ENCODE measurements at regions not wholly inside any gene's neighbourhood (a gene's known extent, or its start where the extent isn't known, plus 50 kb on each side); places are given as distances from the start of the nearest gene placed in this dataset.

DNA sequence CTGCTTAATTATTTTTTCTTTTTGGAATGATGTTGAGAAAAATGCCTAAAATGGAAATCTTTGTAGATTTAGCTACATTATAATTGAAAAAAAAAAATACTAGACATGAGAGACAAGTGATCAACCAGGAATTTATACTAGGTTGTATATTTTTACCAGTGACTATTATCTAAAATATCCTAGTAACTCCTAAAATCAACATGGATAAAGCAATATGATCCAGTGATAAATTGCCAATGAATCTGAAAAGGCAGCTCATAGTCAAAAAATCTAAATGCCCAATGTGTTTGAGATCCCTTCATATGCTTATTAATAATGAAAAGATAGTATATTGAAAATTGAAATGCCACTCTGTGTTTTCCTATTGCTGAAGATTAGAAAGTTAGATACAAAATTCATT is 778.2 kb downstream of the MTRR start:
- H2AFZ ChIP-seq (ENCODE audit: control insufficient read depth, low read depth, low read length) = no peak overlapping the region
- no peaks in the 10 kb centered on the region for H4K20me1 ChIP-seq (ENCODE audit: control insufficient read depth, insufficient read depth)
- SMC1A ChIA-PET (ENCODE audit: uncharacterized antibody, unreplicated experiment) = no interaction called here
- DNase-seq (ENCODE audit: low read depth, low spot score) (no peak), FAIRE-seq (no peak), ATAC-seq (no peak)
- no peak overlapping the region for H3K4me2 ChIP-seq (ENCODE audit: control insufficient read depth, insufficient read depth)
- intact Hi-C loops (cut with micrococcal nuclease; ENCODE audit: unreplicated experiment) (no loop called here), in situ Hi-C loops (cut with MboI) (no loop called here)
- H3K27ac ChIP-seq (ENCODE audit: control insufficient read depth, insufficient read depth) = no peak overlapping the region
- no peaks in the 10 kb centered on the region for H3K9me3 ChIP-seq (replicated peaks; ENCODE audit: control insufficient read depth, insufficient read depth, low read length)
- BruUV-seq (replicated peaks) = no TSS peak
- RAD21 ChIA-PET (ENCODE audit: unreplicated experiment) = no interaction called here
- POLR2A ChIA-PET = no interaction called here
- CTCF ChIA-PET = no interaction called here
- no peaks in the 10 kb centered on the region for H3K79me2 ChIP-seq (ENCODE audit: control insufficient read depth, insufficient read depth, low read length)
- no peaks in the 10 kb centered on the region for H3K36me3 ChIP-seq (ENCODE audit: control insufficient read depth in 2 of 2, insufficient read depth in 2 of 2, low read length in 1 of 2)
- H3K4me3 ChIP-seq = no peak overlapping the region
- H3K27me3 ChIP-seq (replicated peaks in 1 of 2; ENCODE audit: control insufficient read depth in 2 of 2, insufficient read depth in 2 of 2, low read length in 1 of 2) = no peaks in the 10 kb centered on the region
- no peak overlapping the region for H3K9ac ChIP-seq (ENCODE audit: control insufficient read depth, insufficient read depth, low read length)
- H3K4me1 ChIP-seq (ENCODE audit: control insufficient read depth, insufficient read depth, low read length) = no peaks in the 10 kb centered on the region
- no peak for TF ChIP-seq CHD4 (IDR thresholded peaks at IDR 0.05)
- TF ChIP-seq SPI1 (IDR thresholded peaks at IDR 0.05; ENCODE audit: borderline replicate concordance, insufficient read depth, low read depth, low read length) = no peak
- TF ChIP-seq ETV6 (conservative IDR thresholded peaks at IDR 0.05 in 1 of 2, IDR thresholded peaks at IDR 0.05 in 1 of 2; ENCODE audit: borderline replicate concordance in 1 of 2, low read depth in 1 of 2) = no peak
- TF ChIP-seq SUZ12 (IDR thresholded peaks at IDR 0.05; ENCODE audit: unreplicated experiment) = no peak
- no peak for TF ChIP-seq ASH2L (IDR thresholded peaks at IDR 0.05; ENCODE audit: borderline replicate concordance, low read depth)
- no peak for TF ChIP-seq SMC3 (IDR thresholded peaks at IDR 0.05; ENCODE audit: borderline replicate concordance, low read length)
- TF ChIP-seq MTA2 (IDR thresholded peaks at IDR 0.05; ENCODE audit: low read depth) = no peak
- TF ChIP-seq, protein P1, sequence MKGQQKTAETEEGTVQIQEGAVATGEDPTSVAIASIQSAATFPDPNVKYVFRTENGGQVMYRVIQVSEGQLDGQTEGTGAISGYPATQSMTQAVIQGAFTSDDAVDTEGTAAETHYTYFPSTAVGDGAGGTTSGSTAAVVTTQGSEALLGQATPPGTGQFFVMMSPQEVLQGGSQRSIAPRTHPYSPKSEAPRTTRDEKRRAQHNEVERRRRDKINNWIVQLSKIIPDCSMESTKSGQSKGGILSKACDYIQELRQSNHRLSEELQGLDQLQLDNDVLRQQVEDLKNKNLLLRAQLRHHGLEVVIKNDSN (IDR thresholded peaks at IDR 0.05; ENCODE audit: borderline replicate concordance, extremely low read length, insufficient read depth, low read depth, low read length) = no peak
- TF ChIP-seq, protein P2, sequence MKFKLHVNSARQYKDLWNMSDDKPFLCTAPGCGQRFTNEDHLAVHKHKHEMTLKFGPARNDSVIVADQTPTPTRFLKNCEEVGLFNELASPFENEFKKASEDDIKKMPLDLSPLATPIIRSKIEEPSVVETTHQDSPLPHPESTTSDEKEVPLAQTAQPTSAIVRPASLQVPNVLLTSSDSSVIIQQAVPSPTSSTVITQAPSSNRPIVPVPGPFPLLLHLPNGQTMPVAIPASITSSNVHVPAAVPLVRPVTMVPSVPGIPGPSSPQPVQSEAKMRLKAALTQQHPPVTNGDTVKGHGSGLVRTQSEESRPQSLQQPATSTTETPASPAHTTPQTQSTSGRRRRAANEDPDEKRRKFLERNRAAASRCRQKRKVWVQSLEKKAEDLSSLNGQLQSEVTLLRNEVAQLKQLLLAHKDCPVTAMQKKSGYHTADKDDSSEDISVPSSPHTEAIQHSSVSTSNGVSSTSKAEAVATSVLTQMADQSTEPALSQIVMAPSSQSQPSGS (IDR thresholded peaks at IDR 0.05; ENCODE audit: low read length) = no peak
- TF ChIP-seq FOXM1 (IDR thresholded peaks at IDR 0.05; ENCODE audit: low read depth, low read length) = no peak
- TF ChIP-seq RAD51 (IDR thresholded peaks at IDR 0.05) = no peak
- TF ChIP-seq SIN3A (IDR thresholded peaks at IDR 0.05; ENCODE audit: low read depth, low read length) = no peak
- no peak for TF ChIP-seq GATAD2B (conservative IDR thresholded peaks at IDR 0.05; ENCODE audit: low read depth)
- TF ChIP-seq ESRRA (IDR thresholded peaks at IDR 0.05; ENCODE audit: low read length) = no peak
- TF ChIP-seq, protein P3, sequence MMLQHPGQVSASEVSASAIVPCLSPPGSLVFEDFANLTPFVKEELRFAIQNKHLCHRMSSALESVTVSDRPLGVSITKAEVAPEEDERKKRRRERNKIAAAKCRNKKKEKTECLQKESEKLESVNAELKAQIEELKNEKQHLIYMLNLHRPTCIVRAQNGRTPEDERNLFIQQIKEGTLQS (IDR thresholded peaks at IDR 0.05; ENCODE audit: borderline replicate concordance, extremely low read depth, low read depth, low read length) = no peak
- TF ChIP-seq, protein P4, sequence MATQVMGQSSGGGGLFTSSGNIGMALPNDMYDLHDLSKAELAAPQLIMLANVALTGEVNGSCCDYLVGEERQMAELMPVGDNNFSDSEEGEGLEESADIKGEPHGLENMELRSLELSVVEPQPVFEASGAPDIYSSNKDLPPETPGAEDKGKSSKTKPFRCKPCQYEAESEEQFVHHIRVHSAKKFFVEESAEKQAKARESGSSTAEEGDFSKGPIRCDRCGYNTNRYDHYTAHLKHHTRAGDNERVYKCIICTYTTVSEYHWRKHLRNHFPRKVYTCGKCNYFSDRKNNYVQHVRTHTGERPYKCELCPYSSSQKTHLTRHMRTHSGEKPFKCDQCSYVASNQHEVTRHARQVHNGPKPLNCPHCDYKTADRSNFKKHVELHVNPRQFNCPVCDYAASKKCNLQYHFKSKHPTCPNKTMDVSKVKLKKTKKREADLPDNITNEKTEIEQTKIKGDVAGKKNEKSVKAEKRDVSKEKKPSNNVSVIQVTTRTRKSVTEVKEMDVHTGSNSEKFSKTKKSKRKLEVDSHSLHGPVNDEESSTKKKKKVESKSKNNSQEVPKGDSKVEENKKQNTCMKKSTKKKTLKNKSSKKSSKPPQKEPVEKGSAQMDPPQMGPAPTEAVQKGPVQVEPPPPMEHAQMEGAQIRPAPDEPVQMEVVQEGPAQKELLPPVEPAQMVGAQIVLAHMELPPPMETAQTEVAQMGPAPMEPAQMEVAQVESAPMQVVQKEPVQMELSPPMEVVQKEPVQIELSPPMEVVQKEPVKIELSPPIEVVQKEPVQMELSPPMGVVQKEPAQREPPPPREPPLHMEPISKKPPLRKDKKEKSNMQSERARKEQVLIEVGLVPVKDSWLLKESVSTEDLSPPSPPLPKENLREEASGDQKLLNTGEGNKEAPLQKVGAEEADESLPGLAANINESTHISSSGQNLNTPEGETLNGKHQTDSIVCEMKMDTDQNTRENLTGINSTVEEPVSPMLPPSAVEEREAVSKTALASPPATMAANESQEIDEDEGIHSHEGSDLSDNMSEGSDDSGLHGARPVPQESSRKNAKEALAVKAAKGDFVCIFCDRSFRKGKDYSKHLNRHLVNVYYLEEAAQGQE (IDR thresholded peaks at IDR 0.05; ENCODE audit: low read depth, low read length) = no peak
- TF ChIP-seq, protein P5, sequence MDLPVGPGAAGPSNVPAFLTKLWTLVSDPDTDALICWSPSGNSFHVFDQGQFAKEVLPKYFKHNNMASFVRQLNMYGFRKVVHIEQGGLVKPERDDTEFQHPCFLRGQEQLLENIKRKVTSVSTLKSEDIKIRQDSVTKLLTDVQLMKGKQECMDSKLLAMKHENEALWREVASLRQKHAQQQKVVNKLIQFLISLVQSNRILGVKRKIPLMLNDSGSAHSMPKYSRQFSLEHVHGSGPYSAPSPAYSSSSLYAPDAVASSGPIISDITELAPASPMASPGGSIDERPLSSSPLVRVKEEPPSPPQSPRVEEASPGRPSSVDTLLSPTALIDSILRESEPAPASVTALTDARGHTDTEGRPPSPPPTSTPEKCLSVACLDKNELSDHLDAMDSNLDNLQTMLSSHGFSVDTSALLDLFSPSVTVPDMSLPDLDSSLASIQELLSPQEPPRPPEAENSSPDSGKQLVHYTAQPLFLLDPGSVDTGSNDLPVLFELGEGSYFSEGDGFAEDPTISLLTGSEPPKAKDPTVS (IDR thresholded peaks at IDR 0.05; ENCODE audit: low read depth, low read length) = no peak

All from GM12878 (cell line).